Activated CD8-positive, alpha-beta memory T cell treated with anti-CD3 and anti-CD28 coated beads for 36 hours (primary cell): ENCODE measurements at regions not wholly inside any gene's neighbourhood (a gene's known extent, or its start where the extent isn't known, plus 50 kb on each side); places are given as distances from the start of the nearest gene placed in this dataset.

Source experiments
- CTCF ChIA-PET: fragments of 350-600 bp; sonication (Branson Sonifier 250); formaldehyde crosslinking; loops from one replicate; lab custom pipeline; 2021; ENCODE audit warnings: antibody characterized with exemption; lab: Charles Lee
- POLR2A ChIA-PET: fragments of 350-600 bp; sonication (Branson Sonifier 250); formaldehyde crosslinking; loops from one replicate; lab custom pipeline; 2021; ENCODE audit warnings: antibody characterized with exemption; lab: Charles Lee

DNA sequence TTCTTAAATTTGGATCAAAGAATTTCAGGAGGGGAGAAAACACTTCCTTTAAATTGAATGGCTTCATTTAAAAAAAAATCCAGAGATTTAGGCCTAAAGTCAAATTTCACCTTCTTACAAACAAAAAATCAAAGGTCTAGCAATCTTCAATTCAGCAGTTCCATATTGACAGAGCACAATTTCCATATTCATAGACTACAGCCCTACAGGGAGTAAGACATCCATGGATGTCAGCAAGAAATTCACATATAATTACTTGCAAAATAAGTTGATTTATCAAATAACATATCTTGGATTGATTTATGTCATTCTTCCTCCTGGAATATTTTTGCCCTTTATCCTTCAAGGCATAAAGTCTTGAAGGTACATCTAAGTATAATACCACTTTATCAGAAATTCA is 103.4 kb downstream of the CNTN3 start:
- ChIA-PET CTCF (no interaction called here), POLR2A (no interaction called here)

DNA sequence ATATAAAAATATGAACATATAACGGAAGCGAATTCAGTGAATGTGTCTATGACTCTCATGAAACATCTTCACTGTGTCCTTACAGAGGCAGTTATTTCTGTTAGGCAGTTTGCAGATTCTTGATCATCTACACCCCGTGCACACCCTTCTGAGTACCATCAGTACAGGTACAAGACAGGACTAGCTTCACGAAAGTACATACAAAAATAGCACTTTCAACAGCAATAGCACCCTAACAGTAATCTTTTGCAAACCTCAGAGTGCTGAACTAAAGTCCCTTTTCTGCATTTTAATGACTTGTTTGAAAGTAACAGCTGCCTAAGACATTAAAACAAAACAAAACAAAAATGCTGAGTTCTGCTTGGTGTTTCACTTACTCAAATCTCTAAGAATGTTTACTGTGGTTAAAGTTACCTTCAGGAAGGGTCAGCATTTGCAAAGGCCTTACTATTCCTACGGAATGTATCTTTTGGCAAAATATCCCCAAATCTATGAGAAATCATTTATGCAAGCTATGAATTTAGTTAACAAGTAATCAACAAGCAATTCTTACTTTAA is 104.1 kb downstream of the CNTN3 start:
- ChIA-PET POLR2A (no interaction called here), CTCF (no interaction called here)

DNA sequence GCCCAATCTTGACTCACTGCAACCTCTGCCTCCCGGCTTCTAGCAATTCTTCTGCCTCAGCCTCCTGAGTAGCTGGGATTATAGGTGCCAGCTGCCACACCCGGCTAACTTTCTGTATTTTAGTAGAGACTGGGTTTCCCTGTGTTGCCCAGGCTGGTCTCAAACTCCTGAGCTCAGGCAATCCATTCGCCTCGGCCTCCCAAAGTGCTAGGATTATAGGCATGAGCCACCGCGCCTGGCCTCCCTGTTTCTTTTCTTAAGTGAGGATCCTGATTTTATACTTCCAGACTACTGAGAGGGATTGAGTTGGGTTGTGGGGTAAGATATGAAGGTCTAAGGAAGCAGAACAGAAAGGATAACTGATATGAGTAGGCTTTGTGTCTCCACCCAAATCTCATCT is 106.8 kb downstream of the CNTN3 start:
- ChIA-PET CTCF (no interaction called here), POLR2A (no interaction called here)

DNA sequence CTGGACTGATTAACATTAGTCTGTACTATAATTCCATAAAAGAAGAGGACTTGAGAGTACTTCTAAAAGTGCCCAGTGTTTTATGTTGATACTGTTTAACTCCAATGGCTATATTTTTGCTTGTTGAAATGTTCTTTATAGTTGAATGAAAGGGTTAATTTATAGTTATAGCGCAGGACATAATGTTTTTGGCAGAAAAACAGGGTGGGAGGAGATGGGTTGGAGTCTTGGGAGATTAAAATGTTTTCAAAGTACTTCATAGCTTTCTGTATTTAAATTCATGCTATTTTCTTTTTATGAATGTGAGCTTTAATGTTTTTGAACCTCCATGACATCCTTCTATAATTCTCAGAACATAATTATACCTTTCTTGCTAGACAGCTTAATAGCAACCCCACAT is 108.2 kb downstream of the CNTN3 start:
- ChIA-PET POLR2A (no interaction called here), CTCF (no interaction called here)

DNA sequence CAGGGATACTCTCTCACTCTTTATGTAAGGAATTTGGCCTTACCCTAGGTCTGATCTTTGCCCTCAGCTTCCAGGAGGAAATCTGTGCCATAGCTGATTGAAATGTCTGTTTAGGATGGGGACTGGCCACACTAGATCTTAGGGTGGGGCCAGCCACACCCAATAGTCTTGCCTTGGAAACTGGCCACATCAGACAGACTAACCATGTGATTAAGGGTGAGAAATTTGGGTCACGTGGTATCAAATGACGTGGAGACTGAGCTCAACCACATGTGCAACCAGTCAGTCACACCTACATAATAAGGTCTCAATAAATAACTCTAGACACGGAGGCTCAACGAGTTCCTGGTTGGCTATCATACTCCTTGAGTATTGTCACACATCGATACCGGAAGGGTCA is 113.5 kb downstream of the CNTN3 start:
- POLR2A ChIA-PET, result no interaction called here
- CTCF ChIA-PET, result no interaction called here

DNA sequence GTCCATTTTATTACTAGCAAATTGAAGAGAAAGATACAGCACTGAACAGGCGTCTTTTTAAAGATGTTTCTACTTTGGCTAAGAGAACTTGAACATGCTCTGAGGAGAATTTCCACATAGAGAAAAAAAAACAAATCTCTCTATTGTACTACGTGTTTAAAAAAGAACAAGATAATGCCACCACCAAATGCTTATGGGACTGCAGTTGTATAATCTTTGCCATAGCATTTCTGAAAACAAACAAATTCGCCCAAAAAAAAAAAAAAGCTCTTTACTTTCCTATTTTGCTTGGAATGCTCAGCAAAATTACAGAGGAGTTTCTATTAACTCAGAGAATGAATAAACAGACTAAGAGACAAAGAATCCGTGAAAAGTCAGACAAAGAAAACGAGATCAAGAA is 114.2 kb downstream of the CNTN3 start:
- POLR2A ChIA-PET, result no interaction called here
- CTCF ChIA-PET, result no interaction called here

DNA sequence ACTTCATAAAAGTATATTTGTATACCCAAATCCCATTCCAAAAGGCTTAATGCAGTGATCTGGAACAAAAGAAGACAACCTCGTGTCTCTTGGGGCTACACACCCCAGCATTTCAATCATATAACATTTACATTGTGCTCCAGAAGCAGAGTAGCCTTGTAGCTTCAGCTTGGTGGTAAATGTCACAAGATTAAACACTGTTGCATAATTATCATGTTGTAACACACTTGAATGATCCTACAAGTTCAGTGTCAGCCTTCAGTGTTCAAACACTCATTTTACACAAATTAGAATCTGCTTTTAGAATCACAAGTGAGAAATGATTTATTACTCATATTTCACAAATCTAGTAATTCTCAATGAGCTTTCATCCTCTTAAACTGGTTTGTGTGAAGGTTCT is 122.6 kb downstream of the CNTN3 start:
- CTCF ChIA-PET, result no interaction called here
- POLR2A ChIA-PET, result no interaction called here

DNA sequence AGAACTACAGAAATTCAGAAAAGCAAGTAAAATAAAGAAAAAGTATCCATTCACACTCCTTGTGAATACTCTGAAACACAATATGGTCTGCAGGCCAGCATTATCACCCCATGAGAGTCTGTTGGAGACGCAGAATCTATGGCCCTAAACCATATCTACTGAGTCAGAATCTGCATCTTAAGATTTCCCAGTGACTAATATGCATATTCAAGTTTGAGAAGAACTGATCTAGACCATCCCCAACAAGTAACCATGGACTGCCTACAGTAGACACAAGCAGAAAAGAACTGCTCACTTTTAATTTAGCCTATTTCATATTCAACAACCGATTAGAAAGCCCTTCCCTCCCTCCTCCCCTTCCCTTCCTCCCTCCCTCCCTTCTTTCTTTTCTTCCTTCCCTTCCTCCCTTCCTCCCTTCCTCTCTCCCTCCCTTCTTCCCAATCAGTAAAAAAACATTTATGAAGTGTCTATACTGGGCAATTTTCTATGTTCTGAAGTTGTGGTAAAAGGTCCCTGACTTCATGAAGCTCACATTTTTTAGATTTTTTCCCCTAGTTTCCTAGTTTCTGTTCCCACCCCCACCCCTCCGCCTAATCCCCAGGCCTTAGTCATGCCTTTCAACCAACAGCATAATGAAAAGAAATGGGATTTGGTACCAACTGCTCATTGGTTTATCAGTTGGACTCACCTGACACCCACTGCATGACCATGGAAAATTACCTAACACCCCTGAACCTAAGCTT is 125.2 kb downstream of the CNTN3 start:
- CTCF ChIA-PET, result no interaction called here
- POLR2A ChIA-PET, result no interaction called here

DNA sequence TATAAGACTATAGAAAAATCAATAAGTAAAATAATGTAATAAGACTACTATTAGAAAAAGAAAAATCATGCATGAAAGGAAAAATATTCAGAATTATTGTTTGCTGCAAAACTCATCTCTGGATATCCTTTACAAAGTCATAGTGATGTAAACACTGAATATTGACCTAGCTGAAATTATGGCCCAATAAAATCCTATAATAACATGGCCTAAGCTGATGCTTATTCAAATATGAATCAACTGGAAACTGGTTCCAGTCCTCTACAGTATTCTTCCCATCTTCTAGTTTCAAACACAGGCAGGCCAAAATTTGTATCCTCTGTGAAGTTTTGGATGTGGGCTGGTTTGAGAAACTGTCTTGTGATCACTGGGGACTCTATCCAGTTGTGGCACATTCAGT is 134.5 kb downstream of the CNTN3 start:
- POLR2A ChIA-PET, result no interaction called here
- CTCF ChIA-PET, result no interaction called here

DNA sequence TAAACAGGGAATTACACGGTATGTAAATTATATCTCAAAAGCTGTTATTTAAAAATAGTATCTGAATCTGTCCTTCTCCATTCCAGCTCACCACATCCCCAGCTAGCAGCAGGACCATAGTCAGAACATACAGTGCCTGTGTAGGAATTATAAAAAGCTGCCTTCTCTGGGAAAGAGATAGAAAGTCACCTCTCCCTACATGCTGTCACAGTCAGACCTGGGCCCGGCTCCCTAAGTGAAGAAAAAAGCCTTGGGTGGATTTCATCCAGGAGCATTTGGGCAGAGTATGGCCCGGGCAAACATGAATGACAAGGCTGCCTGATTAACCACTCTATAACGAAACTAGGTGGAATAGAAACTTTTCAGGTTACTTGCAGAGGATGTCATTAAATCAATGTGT is 144.1 kb downstream of the CNTN3 start:
- ChIA-PET CTCF (no interaction called here), POLR2A (no interaction called here)

DNA sequence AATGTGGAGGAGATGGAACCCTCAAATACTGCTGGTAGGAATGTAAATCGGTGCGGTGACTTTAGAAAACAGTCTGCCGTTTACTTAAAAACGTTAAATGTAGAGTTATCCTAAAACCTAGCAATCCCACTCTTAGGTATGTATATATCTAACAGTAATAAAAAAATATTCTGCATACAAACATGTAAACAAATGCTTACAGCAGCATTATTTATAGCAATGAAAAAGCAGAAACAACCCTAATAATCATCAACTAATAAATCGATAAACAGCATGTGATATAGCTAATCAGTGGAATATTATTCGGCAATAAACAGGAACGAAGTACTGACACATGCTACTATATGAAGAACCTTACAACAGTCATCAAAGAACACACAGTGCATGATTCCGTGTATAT is 144.7 kb downstream of the CNTN3 start:
- POLR2A ChIA-PET, result no interaction called here

DNA sequence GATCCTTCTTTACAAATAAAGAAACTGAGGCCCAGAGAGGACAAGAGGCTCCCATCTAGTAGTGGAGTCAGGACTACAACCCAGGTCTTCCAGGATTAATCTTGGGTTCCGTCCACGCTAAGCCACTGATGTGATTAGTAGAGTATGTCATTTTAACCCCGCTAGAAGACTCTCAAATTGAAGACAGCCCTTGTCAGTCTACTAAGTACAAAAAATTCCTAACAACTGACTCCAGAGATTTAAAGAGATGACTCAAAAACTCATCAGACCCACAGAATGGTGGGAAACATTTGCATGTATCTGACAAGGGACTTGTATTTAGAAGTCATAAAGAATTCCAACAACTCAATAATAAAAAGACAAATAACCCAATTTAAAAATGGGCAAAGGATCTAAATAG is 145.3 kb downstream of the CNTN3 start:
- ChIA-PET POLR2A (no interaction called here), CTCF (no interaction called here)

More for the DNA sequence above, 144.7 kb downstream of the CNTN3 start:
- CTCF ChIA-PET, result no interaction called here

DNA sequence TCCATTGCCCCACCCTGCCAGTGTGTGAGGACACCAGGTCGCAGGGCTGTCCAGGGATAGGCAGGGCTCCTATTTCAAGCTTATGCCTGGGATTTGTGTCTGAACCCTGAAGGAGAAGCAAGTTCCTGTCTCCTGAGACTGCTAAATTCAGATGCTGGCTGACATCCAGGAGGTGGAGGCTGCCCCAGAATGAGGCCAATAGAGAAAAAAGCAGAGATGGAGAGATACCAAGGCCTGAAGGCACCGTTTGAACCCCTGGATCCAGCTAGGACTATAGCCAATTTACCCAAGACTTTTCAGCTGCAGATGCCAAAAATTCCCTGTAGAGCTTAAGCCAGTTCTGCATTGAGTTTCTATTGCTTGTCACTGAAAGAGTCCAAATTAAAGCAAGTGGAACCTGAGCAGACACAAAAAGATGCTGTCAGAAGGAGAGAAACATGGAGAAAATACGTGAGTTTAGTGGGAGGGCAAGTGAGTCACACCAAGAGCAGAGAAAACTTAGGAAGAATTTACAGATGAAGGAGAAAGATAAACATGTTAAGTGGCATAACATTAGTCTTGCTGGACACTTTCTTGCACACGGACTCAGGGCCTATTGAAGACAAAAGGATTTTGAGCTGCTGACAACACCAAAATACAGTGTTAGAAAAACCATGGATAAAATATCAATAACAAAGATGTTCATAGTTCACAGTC is 148.6 kb downstream of the CNTN3 start:
- CTCF ChIA-PET, result no interaction called here
- POLR2A ChIA-PET, result no interaction called here

DNA sequence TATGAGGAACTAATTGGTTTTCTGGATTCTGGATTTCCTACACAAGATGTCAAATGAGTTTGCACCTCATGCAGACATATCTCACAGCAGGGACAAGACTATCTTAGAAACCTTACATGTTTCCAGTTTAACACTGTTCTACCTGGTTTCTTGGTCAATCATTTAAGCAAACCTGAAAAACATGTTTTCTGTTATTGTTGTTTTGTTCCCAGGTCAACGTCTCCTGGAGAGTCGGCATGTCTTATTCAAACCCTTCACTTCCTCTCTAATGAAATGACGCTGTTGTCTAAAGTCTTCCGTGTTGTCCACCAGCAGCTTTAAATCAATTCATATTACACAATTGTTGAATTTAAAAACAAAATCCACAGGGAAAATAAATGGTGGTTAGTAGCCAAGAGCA is 150.9 kb downstream of the CNTN3 start:
- CTCF ChIA-PET, result no interaction called here
- POLR2A ChIA-PET, result no interaction called here

DNA sequence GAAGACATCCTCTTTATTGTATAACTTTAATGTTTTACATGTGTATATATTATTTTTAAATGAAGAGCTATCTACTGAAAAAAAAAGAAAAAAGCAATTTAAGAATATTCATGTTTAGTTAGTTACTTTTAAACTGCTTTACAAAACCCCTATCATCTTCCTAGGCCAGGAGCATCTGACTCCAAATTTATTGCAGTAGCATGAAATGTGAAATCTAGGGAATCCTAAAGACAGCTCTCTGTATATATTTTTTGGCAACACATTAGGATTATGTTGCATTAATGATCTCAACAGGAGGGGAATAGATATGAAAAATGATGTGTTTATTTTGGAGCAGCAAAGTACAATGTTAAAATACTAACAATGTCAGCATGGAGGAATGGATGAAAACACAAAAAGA is 158.3 kb downstream of the CNTN3 start:
- ChIA-PET POLR2A (no interaction called here), CTCF (no interaction called here)

DNA sequence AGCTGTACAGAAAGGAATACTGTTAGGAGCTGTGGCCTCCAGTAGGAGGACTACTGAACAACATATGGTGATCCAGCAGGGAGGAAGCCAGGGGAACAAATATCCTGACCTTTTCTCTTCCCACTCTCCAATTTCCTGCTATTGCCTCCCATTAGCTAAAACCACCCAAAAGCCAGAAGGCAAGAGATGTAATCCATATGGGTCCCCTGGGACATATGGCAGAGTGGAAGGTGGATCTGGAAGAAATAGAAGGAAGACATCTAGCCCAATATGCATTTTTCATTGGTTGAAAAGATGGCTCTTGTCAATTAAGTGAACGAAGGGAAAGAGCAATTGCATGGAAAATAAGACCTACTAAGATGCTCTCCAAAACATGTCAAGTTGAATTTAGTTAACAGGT is 167.2 kb downstream of the CNTN3 start:
- POLR2A ChIA-PET, result no interaction called here
- CTCF ChIA-PET, result no interaction called here

DNA sequence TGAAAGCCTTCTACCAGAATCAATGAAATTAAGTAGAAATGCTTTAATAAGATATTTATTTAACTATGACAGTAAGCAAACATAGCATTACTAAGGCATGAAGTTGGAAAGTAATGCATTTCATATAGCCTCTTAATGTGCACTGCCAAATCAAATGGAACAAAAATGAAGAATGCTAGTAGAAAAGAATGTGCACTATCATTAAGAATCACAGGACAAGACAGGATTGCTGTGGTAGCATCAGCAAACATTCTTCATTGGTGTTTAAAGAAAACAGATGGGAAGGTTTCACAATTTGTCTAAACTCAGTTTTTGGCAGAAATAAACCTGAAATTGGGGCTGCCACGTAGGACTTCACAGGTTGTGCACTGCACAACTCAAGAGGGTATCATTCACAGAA is 168.9 kb downstream of the CNTN3 start:
- POLR2A ChIA-PET, result no interaction called here

DNA sequence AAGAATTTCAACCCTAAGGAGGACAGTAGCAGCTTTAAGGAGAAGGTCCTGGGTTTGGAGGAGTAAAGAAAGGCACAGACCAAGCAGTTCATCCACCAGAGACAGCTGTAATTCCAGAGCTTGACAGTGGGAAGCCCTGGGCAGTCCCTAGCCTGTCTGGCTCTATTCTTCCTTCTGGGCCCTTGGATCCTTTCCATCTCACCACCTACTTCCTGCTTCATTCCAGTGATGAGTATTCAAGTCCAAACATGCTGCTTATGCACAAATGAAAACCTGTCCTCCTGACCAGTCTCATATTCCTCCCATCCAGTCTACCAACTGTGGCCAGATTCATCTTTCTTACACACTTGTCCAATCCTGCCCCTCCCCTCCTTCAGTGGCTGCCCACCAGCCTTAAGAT is 171.4 kb downstream of the CNTN3 start:
- ChIA-PET CTCF (no interaction called here), POLR2A (no interaction called here)

More for the DNA sequence above, 168.9 kb downstream of the CNTN3 start:
- CTCF ChIA-PET, result no interaction called here

DNA sequence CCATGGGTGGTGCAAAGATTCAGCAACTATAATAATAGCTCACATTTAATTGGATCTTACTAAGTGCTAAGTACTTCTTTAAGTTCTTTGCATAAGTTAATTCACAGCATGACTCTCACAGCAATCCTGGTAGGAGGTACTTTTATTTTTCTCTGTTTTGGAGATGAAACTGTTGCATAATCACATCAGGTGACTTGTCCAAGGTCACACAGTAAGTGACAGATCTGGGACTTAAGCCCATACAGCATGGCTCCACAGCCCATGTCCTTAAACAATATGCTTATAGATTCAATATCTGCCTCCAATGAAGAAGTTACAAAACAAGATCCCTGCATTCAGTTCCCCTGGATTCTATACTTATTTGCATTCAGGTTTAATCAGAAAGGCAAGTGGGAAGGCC is 171.8 kb downstream of the CNTN3 start:
- POLR2A ChIA-PET, result no interaction called here
- CTCF ChIA-PET, result no interaction called here

DNA sequence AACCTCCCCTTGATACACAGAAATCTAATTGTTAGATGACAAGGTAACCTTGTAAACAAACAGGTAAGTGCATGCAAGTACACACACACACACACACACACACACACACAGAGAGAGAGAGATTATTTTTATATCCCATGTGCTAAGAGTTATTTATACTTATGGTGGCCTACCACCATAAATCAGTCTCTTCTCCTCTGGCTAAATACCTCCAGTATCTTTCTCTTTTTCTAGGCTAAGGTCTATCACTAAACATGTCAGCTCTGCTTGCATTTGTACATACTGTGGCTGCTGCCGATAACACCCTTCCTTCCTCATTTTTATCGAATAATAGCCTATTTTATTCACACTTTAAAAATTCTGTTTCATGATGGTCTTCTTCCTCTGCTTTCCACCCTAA is 172.4 kb downstream of the CNTN3 start:
- ChIA-PET CTCF (no interaction called here), POLR2A (no interaction called here)

DNA sequence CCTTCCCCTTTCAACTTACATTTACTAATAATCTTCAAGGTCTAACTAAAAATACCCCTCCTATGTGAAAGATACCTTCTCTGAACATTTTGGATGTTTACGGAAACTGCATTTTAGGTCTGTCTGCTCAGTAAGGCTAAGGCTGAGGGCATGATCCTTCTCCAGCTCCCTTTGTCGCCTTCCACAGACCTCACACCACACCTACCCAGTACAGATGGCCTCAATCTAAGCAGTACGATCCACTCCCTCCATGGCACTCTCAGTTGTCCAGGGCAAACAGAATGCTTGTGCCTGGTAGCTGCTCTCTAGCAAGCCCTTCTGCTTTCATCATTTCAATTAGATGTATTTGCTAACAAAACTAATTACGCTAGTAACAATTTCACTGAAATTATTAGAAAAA is 178.3 kb downstream of the CNTN3 start:
- CTCF ChIA-PET, result no interaction called here
- POLR2A ChIA-PET, result no interaction called here
